SHP77 treated with DMSO at 0.1 percent for 48 hours (cell line): ENCODE measurements at regions not wholly inside any gene's neighbourhood (a gene's known extent, or its start where the extent isn't known, plus 50 kb on each side); places are given as distances from the start of the nearest gene placed in this dataset.
A peak's percentile ranks its signal among the peaks of the same experiment; 100 is the strongest.

Source experiments
- DNase-seq: peaks from one replicate; lab custom pipeline; 2025; lab: John Stamatoyannopoulos, UW

DNA sequence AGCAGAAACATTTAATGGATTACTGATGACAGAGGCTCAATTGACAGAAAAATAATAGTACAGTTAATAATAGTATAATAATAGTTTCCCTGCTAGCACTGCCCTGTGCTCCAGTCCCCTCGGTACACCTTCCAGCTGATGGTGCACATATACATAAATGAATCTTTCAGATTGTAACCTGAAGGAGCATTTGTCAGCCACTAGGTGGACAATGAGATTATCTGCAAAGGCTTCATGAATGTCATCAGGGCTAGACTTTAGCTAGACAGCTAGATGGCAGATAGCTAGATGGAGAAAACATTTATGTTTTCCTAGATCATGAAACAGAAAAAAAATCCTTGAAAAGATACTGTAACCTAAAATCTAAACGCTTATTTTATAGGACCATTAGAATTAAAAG lies 304.4 kb upstream of the SMC2 start:
- DNase-seq = no peak

DNA sequence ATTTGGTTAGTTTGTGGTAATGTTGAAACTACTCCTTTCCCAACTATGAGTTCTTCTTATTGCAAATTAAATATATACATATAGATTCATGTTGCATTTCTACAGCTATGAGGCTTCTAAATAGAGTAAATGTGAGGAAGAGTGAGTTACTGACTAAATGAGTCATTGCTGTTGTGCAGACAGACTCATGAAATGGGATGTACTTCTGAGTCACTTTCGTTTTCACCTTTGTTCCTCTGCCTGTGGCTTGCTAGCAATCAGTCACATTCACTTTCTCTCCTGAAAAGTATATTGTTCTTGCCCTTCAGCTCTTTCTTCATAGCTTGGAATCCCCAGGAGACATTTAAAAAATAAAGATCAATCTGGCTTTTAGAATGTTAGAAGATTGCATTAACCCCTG lies 295.5 kb upstream of the SMC2 start:
- DNase-seq = peak; percentile 16

DNA sequence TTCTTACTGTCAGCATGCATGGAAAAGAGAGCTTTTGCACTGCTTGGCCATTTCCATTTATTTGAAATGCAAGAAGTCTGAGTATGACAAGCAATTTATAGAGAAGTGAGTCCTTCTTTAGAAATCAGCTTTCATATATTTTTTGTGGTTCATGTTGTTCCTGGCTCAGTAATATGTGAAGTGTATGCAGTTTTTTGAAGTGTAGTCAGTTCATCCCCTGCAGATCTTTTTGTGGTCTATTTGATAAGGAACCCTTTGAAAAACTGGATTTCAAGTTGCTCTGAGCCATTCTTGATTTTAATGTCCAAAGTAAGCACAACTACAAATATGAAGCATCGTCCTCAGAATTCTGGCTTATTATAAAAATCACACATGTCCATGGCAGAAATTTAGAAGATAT lies 294.1 kb upstream of the SMC2 start:
- DNase-seq = no peak

DNA sequence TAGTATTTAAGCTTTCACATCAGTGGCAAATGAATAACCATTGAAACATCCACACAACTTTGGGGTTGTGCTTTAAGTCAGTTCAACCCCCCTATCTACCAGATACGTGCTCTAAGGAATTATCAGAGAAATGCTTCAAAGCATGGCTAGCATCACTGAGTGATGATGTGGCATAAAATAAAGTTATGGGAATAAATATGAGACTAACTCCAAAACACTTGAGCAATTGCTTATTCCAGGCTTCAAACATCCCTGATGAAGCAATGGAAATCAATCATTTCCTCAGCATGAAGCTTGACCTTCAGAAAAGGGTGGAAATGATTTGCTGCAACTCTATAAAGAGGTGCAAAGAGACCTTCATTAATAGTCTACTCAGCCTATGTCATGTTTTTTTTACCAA lies 292.0 kb upstream of the SMC2 start:
- DNase-seq = no peak

DNA sequence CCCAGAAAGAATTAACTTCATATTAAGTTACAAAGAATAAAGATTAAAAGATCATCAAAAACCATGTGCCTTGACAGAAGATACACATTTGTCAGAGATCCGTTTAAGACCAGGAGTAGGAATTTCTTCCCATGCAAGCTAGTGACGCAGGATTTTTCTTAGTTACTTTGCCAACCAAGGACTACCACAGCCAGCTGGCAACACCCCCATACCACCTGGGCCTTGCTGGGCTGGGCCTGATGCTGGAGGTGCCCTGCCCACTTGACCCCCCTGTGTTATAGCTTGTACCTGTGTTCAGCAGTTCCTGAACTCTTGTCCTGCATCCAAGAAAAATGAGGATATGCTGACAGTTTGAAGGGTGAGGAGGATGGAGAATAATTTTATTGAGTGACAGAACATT lies 290.9 kb upstream of the SMC2 start:
- no peak for DNase-seq

DNA sequence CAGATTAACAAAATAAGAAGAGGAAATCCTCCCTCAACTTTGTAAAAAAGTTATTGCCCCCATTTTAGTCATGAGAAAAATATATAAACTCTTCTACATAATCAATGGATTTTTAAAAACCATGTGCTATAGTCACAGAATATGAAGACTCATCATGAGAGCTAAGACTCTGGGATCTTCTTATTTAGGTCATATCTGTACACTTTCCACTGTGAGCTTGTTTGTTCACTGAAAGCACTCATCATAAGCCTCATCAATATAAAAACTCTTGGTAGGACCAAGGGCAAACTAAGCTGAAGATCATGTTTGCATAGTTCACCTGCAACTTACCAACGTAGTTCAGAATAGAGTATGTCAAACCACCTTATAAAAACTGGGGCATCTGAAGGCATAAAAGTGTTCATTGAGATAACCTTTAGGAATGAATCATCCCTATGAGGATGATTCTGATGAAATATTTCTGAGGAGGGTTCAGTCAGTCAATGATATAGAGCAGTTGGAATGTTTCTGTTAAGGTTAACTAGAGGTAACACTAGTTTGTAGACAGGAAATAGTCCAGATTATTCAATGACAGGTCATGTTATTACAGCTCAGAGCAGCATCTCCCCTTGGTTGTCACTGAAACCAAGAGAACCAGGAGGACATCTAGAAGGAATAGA lies 289.9 kb upstream of the SMC2 start:
- no peak for DNase-seq

DNA sequence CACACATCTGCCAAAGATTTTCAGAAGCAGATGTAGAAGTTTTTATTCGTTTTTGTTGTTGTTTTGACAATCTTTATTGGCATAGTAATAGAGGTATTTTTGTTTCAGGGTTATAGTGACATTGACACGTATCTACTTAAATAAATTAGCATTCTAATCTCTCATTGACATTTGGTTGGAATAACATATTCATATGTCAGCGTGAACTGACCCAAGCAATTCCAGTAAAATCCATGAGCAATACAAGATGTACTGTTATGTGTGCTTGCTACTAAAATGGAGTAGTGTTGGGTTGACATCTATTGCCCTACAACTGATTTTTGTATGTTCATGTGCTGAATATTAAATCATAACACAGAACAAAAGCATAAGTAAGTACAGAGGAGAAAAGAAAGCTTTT lies 284.4 kb upstream of the SMC2 start:
- DNase-seq = no peak

DNA sequence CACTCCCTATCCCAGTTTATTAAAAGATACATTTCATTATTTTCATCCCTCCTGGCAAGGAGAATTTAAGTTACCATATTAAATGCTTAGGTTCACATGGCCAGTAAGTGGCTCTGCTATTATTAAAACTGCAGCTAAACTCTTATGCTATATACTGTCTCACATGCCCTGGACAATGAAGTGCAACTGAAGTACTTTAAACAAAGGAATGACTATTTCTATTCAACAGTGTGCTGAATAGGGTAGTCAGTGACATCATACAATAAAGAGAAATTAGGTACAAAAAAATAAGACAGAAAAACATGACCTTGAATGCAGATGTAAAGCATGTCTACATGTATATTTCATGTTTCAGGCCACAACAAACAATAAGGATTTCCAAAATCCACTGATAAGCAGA lies 282.6 kb upstream of the SMC2 start:
- DNase-seq = no peak

DNA sequence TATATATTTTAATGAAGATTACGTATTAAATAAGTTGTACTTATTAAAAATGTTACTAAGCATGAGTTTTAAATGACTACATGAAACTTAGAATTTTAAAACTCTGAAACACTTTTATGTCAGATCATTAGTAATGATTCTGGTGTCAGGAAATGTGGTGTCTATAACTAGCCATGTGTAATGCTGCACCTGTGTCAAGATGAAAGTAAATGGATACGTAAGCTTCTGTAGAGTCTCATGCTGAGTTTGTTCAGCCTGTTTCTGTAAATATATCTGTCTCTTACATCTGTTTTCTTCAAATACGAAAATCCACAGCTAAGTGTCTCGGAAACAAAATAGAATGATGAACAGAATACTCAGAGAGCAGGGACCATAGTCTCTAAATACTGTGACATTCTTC lies 278.0 kb upstream of the SMC2 start:
- DNase-seq = peak; percentile 28

DNA sequence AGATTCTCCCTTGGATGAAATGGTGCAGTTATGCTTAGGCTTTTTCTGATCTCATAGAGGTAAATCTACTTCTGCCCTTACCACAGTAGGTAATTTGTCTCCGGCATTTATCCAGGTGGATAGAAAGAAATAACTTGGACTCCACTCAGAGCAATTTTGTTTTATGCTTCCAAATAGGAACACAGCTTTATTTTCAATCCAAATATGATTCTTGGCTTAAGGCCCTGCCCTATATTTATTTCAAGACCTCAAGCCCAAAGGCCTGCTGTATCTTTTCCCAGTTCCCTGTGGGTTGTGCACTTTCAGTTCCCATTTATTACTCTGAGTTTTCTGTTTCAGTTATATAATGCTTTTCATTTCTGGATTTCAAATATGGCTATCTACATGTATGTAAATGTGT lies 274.2 kb upstream of the SMC2 start:
- no peak for DNase-seq

DNA sequence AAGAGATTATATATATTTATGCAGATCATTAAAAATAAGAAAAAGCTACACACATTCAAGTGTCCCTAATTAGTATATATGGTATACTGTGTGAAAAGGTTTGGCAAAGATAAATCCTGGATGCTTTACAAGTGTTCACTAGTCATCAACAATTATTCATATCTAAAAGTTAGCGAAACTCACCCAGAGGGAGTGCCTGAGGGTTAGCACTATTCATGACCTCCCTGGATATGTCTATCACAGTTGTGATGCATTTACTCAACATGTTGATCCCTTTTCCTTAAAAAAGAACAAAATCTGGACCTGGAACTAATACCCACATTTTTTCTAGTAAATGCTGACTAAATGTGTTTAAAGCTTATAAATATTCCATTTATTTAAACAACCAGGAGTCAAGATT lies 273.0 kb upstream of the SMC2 start:
- no peak for DNase-seq

DNA sequence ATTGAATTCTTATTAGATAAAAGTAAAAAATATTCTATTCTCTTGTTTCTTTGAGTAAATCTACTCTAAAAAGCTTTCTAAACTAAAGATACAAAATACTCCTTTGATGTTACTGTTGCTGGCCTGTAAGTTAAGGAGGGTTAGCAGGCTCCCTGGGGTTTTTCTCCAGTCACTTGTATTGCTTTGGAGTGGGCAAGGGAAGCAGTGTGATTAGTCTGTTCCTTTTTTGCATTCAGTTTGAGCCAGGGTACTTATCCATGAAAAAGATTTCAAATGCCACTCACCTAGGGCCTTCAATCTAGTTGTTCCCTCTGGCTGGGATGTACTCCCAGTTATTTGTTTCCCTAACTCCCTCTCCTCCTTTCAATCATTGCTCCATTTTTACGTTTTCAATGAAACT lies 256.2 kb upstream of the SMC2 start:
- no peak for DNase-seq

DNA sequence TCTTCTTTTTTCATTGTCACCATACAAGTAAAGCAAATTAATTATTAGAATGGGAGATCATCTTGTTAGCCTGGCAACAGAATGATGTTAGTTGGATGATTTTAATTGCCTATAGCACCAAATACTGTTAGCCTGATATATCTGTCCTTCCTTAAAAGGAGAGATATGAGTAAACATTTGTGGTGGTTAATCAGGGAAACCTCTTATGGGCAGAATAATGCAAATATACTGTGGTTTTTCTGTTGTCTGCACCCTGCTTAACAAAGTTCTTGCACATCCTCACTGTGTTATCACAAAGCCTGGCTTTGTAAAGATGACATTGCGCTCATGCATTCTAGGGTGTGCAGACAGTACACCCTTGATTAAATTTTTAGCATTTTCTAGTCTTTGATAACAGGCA lies 254.9 kb upstream of the SMC2 start:
- DNase-seq = no peak

DNA sequence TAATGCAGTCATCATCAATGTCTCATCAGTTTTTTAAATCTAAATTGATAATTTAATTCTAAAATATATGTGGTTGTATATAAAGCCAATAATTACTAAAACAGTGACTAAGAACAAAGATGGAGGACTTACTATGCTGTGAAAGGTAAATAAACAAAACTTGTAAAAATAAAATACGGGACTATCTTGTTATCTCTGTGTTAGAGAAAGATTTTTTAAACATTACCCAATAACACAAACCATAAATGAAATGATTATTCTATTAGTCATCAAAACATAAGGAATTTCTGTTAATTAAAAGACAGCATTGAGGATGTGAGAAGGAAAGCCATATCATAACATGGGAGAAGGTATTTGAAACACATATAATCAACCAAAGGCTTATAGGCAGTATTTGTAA lies 226.2 kb upstream of the SMC2 start:
- DNase-seq = no peak

DNA sequence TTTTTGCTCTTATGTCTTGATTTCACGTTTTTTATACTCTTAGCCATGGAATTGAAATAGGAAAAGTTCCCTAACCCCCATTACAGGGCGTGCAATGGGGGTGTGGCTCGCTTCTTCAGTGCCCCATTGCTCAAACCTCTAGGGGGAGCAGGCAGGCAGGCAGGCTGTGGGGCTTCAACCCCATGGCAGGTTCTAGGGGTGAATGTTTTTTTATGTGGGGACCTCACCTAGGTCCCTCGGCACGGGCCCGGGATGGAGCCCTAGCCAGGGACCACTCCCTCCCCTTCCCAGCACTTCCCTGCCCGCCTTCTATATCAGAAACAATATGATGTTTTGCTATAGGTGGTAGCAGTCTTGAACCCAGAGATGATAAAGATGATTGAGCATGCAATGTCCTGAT lies 221.3 kb upstream of the SMC2 start:
- DNase-seq = no peak

DNA sequence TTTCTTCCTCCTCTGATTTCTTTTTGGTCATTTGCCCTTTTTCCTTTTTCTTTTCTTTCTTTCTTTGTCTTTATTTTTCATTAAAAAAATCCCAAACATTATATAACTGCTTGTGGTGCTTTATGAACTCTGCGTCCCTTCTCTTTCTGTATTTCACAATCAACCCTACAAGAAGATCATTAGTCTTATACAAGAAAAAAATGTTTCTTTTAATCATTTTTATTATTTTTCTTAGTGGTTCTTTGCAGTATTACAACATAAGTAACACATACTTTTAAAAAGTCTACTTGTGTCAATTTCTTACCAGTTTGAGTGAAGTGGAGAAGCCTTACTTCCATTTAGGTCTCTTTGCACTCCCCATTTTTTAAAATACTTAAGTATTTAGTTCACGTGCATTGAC lies 212.7 kb upstream of the SMC2 start:
- DNase-seq = no peak

DNA sequence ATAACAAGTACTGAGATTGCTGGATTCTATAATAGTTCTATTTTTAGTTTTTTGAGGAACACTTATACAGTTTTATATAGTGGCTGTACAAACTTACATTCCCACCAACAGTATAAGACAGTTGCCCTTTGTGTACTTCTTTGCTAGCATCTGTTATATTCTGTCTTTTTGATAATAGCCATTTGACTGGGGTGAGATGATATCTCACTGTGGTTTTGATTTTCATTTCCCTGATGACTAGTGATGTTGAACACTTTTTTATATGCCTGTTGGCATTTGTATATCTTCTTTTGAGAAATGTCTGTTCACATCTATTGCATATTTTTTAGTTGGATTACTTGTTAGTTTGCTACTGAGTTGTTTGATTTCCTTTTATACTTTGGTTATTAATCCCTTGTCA lies 204.1 kb upstream of the SMC2 start:
- DNase-seq = no peak

DNA sequence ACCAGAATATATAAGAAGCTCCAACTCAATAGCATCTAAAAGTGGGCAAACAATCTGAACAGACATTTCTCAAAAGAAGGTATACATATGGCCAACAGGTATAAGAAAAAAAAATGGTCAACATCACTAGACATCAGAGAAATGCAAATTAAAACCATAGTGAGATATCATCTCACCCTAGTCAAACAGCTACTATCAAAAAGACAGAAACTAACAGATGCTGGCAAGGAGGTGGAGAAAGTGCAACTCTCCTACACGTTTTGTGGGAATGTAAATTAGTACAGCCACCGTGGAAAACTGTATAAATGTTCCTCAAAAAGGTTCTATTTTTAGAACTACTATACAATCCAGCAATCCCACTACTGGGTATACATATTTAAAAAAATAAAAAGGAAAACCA lies 199.9 kb upstream of the SMC2 start:
- DNase-seq = no peak

DNA sequence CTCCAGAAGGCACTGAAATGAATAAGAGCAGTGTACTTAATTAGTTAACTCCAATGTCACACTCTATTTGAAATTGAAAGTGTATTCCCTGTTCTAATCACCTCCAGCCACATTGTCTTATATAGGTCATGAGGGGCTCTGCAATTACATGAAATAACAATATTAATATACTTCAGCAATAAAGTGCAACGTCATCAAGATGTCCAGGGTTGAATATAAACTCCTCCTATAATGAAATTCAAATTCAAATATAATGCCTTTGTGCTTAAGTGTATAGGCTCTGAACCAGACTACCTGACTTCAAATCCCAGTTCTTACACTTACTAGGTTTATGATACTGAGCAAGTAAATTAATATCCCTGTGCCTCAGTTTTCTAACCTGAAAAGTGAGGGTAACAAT lies 195.6 kb upstream of the SMC2 start:
- no peak for DNase-seq

DNA sequence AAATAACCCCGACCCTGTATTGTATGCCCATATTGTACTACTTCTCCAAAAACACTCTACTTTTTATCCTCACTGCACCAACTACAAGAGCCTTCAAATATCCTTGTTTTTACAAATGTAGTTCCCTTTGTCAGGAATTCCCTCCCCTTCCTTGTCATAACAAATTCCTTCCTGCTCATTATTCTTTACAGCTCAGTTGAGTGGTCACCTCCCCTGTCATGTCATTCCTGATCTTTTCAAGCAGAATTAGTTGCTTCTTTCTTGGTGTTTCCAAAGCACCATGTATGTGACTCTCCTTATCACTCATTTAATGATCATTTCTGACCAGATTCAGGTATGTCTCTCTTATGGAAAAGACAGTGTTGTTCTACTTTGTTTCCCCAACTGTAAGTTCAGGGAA lies 194.2 kb upstream of the SMC2 start:
- DNase-seq = no peak

DNA sequence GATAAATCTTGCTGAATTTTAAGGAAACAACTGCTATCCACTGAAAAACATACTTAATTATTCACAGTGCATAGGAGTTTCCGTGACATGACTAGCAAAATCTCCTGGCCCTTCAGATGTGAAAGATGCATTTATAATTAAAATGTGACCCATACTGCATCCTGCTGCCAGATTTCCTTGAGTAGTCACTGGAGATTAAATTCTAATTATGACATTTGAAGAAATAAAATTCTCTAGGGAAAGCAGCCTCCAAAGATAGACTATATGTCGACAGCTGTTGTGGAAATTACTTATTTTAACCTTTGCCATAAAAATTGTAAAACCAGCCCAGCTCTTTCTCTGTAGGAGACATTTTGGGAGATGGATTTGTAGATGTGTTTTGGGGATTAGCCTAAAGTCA lies 193.6 kb upstream of the SMC2 start:
- DNase-seq = no peak

DNA sequence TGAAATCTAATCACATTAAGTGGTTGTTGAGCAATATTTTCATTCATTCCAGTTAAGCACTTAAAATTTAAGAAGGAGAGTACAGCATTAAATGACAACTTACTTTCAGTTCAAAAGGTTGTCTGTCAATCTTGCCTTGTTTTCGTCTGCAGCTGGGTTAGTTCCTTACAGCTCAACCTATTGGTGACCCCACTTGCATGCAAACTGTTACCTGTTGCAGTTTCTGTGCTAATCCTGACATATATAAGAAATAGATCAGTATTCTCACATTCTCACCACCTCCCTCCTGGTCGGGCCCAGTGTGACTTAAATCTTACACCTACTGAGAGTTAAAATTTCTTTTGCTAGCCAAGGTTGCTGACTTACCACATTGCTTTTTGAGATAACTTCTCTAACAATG lies 191.8 kb upstream of the SMC2 start:
- DNase-seq = no peak

DNA sequence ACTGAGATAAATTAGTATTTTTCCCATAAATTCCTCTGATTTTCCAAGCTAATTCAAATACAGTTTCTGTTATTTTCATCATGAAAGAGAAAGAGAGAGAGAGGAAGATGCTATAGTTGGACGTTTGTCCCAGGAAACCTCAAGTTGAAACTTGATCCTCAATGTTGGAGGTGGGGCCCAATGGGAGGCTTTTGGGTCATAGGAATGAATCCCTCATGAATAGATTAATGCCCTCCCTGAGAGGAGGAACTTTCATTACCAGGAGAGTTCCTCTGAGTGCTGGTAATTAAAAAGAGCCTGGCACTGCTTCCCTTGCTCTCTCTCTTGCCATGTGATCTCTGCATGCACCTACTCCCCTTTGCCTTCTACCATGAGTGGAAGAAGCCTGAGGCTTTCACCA lies 189.9 kb upstream of the SMC2 start:
- DNase-seq = no peak

DNA sequence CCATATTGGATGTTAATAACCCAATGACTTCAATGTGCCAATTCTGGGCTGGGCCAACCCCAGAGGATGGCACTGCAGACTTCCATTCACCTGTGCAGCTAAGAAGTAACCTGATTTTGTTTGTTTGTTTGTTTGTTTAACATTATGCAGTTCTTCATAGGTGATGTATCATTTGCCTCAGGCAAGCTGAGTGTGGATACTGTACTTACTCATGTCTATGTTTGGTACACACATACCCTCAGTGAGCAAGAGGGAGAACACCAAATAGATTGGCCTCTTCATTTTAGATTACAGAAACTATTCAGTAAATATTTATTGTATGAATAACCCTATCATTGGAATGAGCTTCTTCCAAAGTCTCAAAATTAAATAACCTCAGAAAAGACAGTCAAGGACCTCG lies 180.2 kb upstream of the SMC2 start:
- DNase-seq = no peak

DNA sequence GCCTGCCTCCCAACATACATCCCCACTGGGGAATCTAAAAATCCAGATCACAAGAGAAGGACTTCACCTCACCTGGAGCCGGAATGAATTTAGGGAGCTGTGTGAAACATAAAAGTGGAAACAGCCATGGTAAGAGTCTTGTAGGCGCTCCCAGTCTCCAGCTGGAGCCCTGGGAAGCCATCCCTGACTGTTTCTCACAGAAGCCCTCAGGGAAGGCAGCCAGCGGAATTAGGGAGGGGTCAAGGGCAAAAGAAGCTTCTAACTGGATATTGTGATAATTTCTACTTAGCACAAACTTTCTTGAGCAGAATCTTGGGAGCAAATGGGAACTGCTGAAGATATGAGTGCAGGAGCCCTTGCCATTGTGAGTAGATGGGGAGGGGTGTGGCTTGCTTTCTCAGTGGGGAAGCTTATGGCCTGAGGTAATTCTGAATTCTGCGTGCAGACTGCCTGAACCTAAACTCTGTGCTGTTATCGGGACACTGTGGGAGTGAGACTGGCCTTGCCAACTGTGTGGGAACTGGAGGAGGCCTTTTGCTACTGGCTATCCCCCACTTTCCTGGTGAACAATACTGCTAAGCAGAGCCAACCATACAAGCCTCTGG lies 174.4 kb upstream of the SMC2 start:
- no peak for DNase-seq
